ENCODE measurements at regions not wholly inside any gene's neighbourhood (a gene's known extent, or its start where the extent isn't known, plus 50 kb on each side); places are given as distances from the start of the nearest gene placed in this dataset.

DNA sequence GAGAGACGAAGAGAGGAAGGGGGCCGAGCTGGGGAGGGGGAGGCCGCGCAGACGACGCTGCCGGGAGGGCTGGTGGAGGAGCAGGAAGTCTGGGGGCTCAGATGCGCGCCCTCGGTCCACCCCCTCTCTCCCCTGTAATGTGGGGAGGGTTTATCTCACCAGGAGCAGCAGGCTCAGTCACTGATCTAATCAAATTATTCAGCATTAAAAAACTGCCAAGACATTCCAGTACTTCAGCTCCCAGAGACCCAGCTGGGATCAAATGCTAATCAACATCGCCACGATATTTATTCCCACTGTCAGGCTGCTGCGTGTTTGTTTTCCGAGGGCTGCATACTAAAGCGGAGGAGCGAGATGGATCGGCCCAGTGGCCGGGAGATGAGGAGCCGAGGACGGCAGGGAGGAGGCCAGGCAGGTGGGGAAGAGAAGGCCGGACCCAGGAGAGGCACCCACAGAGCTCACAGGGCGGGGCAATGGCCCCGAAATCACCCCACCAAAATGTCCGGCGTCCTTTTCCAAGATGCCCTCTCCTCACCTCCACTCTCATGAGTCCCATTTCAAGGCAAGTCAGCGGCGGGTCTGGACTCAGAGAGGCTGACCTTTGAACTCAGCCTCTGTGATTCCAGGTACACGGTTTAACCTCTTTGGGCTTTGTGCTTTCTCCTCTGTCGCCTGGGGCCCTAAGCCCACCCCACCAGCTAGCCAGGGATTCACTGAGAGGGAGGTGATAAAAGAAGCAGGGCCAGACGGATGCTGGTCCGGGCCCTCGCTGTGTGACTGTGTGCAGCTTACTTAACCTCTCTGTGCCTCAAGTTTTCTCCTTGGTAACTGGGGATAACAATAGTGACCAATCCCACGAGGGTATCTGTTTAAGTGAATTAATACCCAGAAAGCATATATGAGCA is 502.1 kb downstream of the MN1 start:
- TF ChIP-seq CTCF (conservative IDR thresholded peaks at IDR 0.05; ENCODE audit: low read depth, low read length): no peak
- no peak for DNase-seq (ENCODE audit: low read depth)
- peak overlapping the region; percentile 10 for H3K4me3 ChIP-seq (ENCODE audit: low read length)

- no peak for TF ChIP-seq CTCF (conservative IDR thresholded peaks at IDR 0.05; ENCODE audit: low read depth, low read length)
- DNase-seq (ENCODE audit: low read depth): no peak
- H3K4me3 ChIP-seq (ENCODE audit: low read length): no peak overlapping the region
These were observed 500.8 kb downstream of the MN1 start for GRCh38 chr22:27300536-27301285.

- no peak for DNase-seq (ENCODE audit: low read depth)
- TF ChIP-seq CTCF (conservative IDR thresholded peaks at IDR 0.05; ENCODE audit: low read depth, low read length): no peak
- H3K4me3 ChIP-seq (ENCODE audit: low read length): no peak overlapping the region
These were observed 499.1 kb downstream of the MN1 start for GRCh38 chr22:27302501-27302900.

DNA sequence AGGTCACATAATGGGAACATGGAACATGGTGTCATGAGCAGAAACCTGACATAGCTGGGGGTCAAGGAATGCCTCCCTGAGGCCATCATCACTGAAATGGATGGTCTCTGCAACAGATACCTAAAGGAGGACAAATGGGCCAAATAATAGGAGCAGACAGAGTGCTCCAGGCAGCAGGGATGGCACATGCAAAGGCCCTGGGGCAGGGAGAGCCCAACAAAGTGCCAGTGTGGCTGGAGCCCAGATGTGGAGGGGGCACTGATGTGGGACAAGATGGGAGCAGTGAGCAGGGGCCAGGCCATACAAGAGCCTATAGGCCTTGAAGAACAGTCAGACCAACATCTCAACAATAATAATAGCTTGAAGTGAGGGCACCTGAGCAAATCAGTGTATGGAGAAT is 497.8 kb downstream of the MN1 start:
- no peak for TF ChIP-seq CTCF (conservative IDR thresholded peaks at IDR 0.05; ENCODE audit: low read depth, low read length)
- H3K4me3 ChIP-seq (ENCODE audit: low read length): no peak overlapping the region
- DNase-seq (ENCODE audit: low read depth): no peak

GRCh38 chr22:27306771-27307170 is 494.8 kb downstream of the MN1 start:
- TF ChIP-seq CTCF (conservative IDR thresholded peaks at IDR 0.05; ENCODE audit: low read depth, low read length): no peak
- DNase-seq (ENCODE audit: low read depth): no peak
- H3K4me3 ChIP-seq (ENCODE audit: low read length): no peak overlapping the region

DNA sequence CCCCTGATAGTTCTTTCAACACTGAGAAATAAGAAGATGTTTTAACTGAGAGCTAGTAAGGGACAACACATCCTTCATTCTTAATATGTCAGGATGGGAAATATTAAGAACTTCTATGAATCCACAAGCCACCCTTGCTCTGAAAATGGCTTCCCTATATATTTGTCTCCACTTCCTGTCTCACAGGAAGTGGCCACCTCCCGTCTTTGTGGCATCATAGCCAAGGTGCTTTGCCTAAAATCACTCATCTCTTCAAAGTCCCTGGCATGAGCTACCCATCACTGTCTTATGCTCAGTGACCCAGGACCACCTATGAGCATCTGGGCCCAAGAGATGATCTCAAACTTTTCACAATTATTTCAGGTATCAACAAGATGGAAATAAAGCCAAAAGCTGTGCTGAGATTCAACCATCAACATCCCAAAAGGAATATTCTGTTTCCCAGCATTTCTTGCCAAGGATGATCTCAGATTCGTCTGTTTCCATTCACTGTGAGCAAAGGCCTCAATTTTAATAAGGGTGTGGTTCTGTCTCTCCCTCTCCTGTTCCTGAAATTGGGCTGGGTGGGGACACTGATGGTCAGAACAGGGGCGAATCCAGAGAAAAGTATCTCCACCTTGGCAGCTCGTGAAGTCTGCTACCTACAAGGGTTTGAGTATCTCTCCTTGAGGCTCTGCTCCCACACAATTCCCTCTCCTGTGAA is 493.9 kb downstream of the MN1 start:
- no peak for DNase-seq (ENCODE audit: low read depth)
- no peak for TF ChIP-seq CTCF (conservative IDR thresholded peaks at IDR 0.05; ENCODE audit: low read depth, low read length)

More for the DNA sequence above, 493.9 kb downstream of the MN1 start:
- H3K4me3 ChIP-seq (ENCODE audit: low read length): no peak overlapping the region
